ENCODE measurements at regions not wholly inside any gene's neighbourhood (a gene's known extent, or its start where the extent isn't known, plus 50 kb on each side); places are given as distances from the start of the nearest gene placed in this dataset.

DNA sequence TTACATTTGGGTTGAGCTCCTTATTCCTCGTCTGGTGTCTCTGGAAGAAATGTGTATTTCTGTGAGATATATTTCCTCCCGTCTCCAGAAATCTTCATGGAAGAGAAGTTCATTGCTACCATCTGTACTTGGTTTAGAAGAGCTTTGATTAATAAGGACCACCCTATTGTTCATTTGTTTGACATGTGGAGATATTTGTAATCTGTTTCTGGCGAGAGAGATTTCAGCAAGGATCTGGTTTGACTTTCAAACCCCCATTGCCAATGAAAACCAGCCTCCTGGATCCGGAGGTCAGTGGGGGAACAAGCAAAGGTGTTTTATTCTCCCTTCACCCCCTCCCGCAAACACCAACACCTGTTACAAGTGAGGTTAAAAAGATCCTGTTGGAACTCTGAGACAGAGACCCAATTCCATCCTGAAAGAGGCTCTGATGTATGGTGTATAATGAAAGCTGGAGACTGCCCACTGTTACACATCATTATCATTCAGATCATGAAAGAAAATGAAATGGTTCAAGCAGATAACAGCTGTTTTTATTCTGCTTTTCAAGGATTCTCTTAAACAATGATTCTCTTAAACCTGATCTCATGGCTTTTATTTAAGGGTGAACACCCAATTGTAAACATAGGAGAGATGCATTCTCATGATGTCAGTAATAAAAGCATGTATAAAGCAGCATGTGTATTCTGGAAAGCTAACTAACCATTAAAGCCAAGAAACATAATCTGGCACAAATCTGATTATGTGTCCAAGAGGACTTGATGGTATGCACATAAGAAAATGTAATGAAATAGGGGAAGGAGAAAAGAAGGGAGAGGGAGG is 393.5 kb upstream of the ADGRL2 start:
- no peak overlapping the region for H3K9ac ChIP-seq (ENCODE audit: low read length)
- H3K27ac ChIP-seq (ENCODE audit: low read depth, low read length): no peak overlapping the region
- peaks cover 11% of the 10 kb centered on the region for H3K4me1 ChIP-seq (ENCODE audit: insufficient read depth, low read length)
- H3K36me3 ChIP-seq (ENCODE audit: insufficient read depth, low read length): no peaks in the 10 kb centered on the region
- H3K4me3 ChIP-seq (ENCODE audit: low read depth in 1 of 2, low read length in 2 of 2): no peak overlapping the region
- H3K27me3 ChIP-seq (ENCODE audit: control insufficient read depth in 1 of 2, insufficient read depth in 2 of 2, low read length in 2 of 2): no peaks in the 10 kb centered on the region
- no peaks in the 10 kb centered on the region for H3K9me3 ChIP-seq (ENCODE audit: low read length)

DNA sequence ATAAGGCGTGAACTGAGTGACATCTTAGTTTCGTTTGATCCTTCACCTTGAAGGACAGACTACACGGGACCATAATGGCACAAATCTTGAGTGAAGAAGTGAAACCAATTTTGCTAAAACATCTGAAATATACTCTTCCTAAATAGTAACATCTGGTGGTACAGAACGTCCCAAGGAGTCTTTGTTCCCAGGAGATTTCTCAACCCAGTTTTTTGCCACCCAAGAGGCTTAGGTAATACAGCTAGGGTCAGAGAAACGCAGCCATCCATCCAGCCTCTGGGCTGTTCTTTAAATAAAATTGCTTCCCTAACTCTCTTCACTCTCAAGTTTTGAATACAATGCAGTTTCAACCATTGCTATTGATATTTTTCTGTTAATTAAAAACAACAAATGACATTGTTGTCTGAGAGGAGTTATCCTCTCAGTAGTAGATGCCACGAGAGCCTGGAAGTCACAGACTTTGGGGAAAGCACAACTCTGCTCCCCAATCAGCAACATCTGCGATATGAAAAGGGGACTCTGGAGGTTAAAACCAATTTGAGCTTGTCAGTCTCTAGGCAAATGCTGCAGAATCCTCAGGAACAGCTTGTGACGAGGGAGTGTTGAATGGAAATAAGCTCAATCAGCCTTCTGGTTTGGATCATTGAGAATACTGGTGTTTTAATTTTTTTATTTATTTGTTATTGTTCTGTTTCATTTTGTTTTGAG is 394.3 kb upstream of the ADGRL2 start:
- H3K4me1 ChIP-seq (ENCODE audit: insufficient read depth, low read length): peaks cover 11% of the 10 kb centered on the region
- H3K27me3 ChIP-seq (ENCODE audit: control insufficient read depth in 1 of 2, insufficient read depth in 2 of 2, low read length in 2 of 2): no peaks in the 10 kb centered on the region
- no peak overlapping the region for H3K9ac ChIP-seq (ENCODE audit: low read length)
- no peaks in the 10 kb centered on the region for H3K36me3 ChIP-seq (ENCODE audit: insufficient read depth, low read length)
- no peak overlapping the region for H3K4me3 ChIP-seq (ENCODE audit: low read depth in 1 of 2, low read length in 2 of 2)
- H3K27ac ChIP-seq (ENCODE audit: low read depth, low read length): no peak overlapping the region
- no peaks in the 10 kb centered on the region for H3K9me3 ChIP-seq (ENCODE audit: low read length)

DNA sequence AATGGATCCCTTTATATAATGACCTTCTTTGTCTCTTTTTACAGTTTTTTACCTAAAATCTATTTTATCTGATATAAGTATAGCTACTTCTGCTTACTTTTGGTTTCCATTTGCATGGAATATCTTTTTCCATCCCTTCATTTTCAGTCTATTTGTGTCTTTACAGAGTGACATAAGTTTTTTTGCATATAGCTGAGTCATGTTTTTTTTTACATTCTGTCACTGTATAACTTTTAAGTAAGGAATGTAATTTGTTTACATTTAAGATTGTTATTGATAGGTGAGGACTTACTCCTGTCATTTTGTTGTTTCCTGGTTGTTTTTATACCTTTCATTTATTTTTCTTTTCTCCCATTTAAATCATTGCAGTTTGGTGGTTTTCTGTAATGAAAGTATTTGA is 402.7 kb upstream of the ADGRL2 start:
- Histone ChIP-seq H3K4me1 (ENCODE audit: insufficient read depth, low read length) (no peaks in the 10 kb centered on the region), H3K27me3 (ENCODE audit: control insufficient read depth in 1 of 2, insufficient read depth in 2 of 2, low read length in 2 of 2) (no peaks in the 10 kb centered on the region), H3K36me3 (ENCODE audit: insufficient read depth, low read length) (no peaks in the 10 kb centered on the region), H3K9me3 (ENCODE audit: low read length) (no peaks in the 10 kb centered on the region), H3K27ac (ENCODE audit: low read depth, low read length) (no peak overlapping the region), H3K9ac (ENCODE audit: low read length) (no peak overlapping the region), H3K4me3 (ENCODE audit: low read depth in 1 of 2, low read length in 2 of 2) (no peak overlapping the region)

DNA sequence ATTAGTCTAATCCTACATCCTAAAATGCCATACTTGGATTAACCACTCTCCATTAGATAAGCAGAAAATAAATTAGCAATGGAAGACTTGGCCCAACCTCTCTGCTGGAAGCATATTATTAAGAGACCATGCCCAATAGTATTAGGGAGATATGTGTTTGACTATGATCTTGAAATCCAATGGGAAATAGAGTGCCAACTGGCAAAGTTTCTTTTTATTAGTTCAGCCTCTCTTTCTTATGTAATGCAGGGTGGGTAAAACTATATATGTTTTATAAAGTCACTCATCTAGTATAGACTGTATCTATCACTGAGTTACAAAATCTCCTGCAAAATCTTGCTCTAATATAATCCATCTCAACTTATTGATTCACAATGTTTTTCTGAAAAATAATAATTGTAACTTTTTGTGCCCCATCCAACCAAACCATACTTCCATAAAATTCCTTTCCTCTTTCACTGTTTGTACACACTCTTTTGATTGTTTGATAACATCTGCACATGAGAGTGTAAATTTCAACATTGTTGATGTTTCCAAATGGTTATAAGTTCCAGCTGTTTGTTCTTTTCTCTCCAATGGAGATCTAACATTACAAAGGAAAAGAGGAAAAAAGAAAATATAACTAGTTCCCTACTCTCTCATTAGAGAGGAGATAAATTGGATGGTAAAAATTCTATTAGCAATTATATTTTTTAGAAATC is 408.1 kb upstream of the ADGRL2 start:
- Histone ChIP-seq H3K27me3 (ENCODE audit: control insufficient read depth in 1 of 2, insufficient read depth in 2 of 2, low read length in 2 of 2) (no peaks in the 10 kb centered on the region), H3K4me3 (ENCODE audit: low read depth in 1 of 2, low read length in 2 of 2) (no peak overlapping the region), H3K9ac (ENCODE audit: low read length) (no peak overlapping the region), H3K27ac (ENCODE audit: low read depth, low read length) (no peak overlapping the region), H3K36me3 (ENCODE audit: insufficient read depth, low read length) (no peaks in the 10 kb centered on the region), H3K4me1 (ENCODE audit: insufficient read depth, low read length) (peaks cover 7% of the 10 kb centered on the region), H3K9me3 (ENCODE audit: low read length) (no peaks in the 10 kb centered on the region)

DNA sequence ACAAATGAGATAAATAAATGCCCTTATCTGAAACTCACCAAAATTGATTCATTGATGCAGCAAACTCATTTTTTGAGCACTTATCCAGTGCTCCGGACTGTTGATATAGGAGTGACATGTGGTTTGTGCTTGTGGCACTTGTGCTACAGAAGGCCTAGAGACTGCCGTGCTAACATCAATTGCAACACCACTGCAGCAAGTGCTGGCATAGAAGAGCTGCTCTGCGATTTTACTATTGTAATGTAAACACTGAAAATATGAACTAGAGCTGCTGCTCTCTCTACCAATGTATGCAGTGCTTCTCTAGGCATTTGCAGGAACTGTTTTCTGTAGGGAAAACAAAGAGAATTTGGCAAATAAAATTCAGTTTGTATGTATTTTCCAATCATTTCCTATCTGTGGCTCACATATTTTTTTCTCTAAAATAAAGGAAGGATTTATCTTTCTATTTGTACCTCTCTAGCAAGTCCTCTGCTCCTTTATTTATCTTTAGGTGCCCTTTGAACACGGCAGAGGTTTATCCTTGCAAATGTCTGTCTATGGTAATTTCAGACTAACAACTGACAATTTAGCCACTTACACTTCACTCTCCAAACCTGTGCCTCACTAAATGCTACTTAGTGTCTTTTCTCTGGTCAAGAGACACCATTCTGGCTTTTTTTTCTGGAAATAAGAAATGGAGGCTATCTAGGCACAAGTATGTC is 409.5 kb upstream of the ADGRL2 start:
- H3K4me3 ChIP-seq (ENCODE audit: low read depth in 1 of 2, low read length in 2 of 2): no peak overlapping the region
- no peaks in the 10 kb centered on the region for H3K36me3 ChIP-seq (ENCODE audit: insufficient read depth, low read length)
- H3K9ac ChIP-seq (ENCODE audit: low read length): no peak overlapping the region
- H3K27ac ChIP-seq (ENCODE audit: low read depth, low read length): no peak overlapping the region
- no peaks in the 10 kb centered on the region for H3K27me3 ChIP-seq (ENCODE audit: control insufficient read depth in 1 of 2, insufficient read depth in 2 of 2, low read length in 2 of 2)
- H3K4me1 ChIP-seq (ENCODE audit: insufficient read depth, low read length): peaks cover 7% of the 10 kb centered on the region
- H3K9me3 ChIP-seq (ENCODE audit: low read length): no peaks in the 10 kb centered on the region

DNA sequence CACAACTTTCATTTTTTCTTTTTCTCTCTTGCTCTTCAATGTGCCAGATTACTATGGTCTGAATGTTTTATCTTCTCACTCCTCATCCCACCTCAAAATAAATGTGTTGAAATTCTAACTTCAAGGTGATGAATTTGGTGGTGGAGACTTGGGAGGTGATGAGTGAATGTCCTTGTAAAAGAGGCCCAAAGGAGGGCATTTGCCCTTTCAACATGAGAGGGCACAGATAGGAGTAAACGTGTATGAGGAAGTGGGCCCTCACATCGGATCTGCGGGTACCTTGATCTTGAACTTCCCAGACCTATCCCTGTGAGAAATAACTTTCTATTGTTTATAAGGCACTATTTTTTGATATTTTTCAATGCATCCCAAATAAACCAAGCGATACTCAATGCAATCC is 412.3 kb upstream of the ADGRL2 start:
- H3K4me3 ChIP-seq (ENCODE audit: low read depth in 1 of 2, low read length in 2 of 2): no peak overlapping the region
- H3K27me3 ChIP-seq (ENCODE audit: control insufficient read depth in 1 of 2, insufficient read depth in 2 of 2, low read length in 2 of 2): no peaks in the 10 kb centered on the region
- no peaks in the 10 kb centered on the region for H3K36me3 ChIP-seq (ENCODE audit: insufficient read depth, low read length)
- peaks cover 7% of the 10 kb centered on the region for H3K4me1 ChIP-seq (ENCODE audit: insufficient read depth, low read length)
- no peaks in the 10 kb centered on the region for H3K9me3 ChIP-seq (ENCODE audit: low read length)
- H3K9ac ChIP-seq (ENCODE audit: low read length): no peak overlapping the region
- no peak overlapping the region for H3K27ac ChIP-seq (ENCODE audit: low read depth, low read length)

DNA sequence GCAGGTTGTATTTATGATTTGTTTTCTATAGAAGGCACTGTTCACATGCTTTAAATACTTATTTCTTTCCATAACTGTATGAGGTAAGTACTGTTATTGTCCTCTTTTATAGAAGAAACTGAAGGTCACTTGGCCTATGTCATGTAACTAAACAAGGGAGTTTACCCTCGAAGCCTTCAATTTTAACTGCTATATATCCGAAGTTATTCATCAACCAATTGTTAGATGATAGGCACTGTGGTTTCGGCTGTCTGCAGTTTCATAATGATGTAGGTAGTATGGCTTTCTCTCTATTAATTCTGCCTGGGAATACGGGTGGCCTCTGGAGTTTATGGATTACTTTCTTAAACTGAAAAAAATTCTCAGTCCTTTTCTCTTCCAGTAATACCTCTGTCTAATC is 413.3 kb upstream of the ADGRL2 start:
- Histone ChIP-seq H3K36me3 (ENCODE audit: insufficient read depth, low read length) (no peaks in the 10 kb centered on the region), H3K4me1 (ENCODE audit: insufficient read depth, low read length) (peaks cover 7% of the 10 kb centered on the region), H3K27ac (ENCODE audit: low read depth, low read length) (no peak overlapping the region), H3K9ac (ENCODE audit: low read length) (no peak overlapping the region), H3K4me3 (ENCODE audit: low read depth in 1 of 2, low read length in 2 of 2) (no peak overlapping the region), H3K9me3 (ENCODE audit: low read length) (no peaks in the 10 kb centered on the region), H3K27me3 (ENCODE audit: control insufficient read depth in 1 of 2, insufficient read depth in 2 of 2, low read length in 2 of 2) (no peaks in the 10 kb centered on the region)

DNA sequence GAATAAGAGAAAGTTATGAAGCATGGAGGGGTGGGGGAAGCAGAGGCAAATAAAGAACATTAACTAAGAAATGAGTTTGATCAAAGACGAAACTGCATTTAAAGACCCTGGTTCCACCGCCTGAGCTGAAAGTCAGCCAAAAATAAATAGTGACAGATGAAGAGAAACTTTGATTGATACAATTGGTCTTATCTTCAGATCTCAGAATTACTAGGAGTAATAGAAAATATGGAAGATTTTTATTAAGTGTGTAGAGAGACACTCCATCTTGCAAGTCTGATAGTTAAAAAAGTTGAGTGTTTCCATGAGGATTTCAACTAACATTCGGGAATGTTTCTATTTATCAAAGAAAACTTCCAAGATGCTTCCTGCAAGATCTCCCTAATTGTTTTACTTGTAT is 418.2 kb upstream of the ADGRL2 start:
- Histone ChIP-seq H3K36me3 (ENCODE audit: insufficient read depth, low read length) (no peaks in the 10 kb centered on the region), H3K9me3 (ENCODE audit: low read length) (no peaks in the 10 kb centered on the region), H3K4me1 (ENCODE audit: insufficient read depth, low read length) (no peaks in the 10 kb centered on the region), H3K27ac (ENCODE audit: low read depth, low read length) (no peak overlapping the region), H3K4me3 (ENCODE audit: low read depth in 1 of 2, low read length in 2 of 2) (no peak overlapping the region), H3K9ac (ENCODE audit: low read length) (no peak overlapping the region), H3K27me3 (ENCODE audit: control insufficient read depth in 1 of 2, insufficient read depth in 2 of 2, low read length in 2 of 2) (no peaks in the 10 kb centered on the region)

DNA sequence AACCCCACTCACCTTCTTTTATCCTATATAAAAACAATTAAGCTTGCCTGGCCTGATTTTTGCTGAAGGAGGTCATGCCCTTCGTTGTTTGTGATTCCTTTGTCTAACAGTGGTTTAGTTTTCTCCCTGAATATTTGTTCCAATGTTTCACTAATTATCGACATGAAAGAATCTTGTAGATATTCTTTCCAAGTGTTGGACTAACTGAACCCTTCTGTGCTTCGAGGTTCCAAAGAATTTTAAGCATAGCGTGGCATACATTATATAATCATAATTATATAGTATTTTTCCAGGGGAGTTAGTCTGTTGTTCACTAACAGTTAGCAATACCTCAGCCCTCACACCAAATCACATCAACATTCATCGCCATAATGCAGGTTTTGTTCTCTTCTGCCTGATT is 418.9 kb upstream of the ADGRL2 start:
- H3K9me3 ChIP-seq (ENCODE audit: low read length): no peaks in the 10 kb centered on the region
- no peaks in the 10 kb centered on the region for H3K36me3 ChIP-seq (ENCODE audit: insufficient read depth, low read length)
- no peaks in the 10 kb centered on the region for H3K4me1 ChIP-seq (ENCODE audit: insufficient read depth, low read length)
- no peaks in the 10 kb centered on the region for H3K27me3 ChIP-seq (ENCODE audit: control insufficient read depth in 1 of 2, insufficient read depth in 2 of 2, low read length in 2 of 2)
- H3K4me3 ChIP-seq (ENCODE audit: low read depth in 1 of 2, low read length in 2 of 2): no peak overlapping the region
- no peak overlapping the region for H3K9ac ChIP-seq (ENCODE audit: low read length)
- no peak overlapping the region for H3K27ac ChIP-seq (ENCODE audit: low read depth, low read length)

DNA sequence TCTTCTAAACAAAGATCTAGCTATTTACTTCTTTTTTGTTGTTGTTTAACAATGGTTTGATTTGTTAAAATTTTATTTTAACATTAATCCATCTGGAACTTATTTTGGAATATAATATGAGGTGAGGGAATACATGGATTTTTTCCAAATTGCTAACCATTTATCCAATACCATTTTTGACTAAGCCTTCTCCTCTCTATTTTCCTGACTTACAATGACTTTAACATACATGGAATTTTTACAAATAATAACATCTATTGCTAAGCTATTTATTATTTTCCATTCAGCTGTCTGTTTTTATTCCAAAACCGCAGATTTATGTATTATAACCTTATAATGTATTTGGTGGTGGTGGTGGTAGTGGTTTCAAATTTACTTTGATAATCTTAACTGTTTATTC is 420.3 kb upstream of the ADGRL2 start:
- H3K27me3 ChIP-seq (ENCODE audit: control insufficient read depth in 1 of 2, insufficient read depth in 2 of 2, low read length in 2 of 2): no peaks in the 10 kb centered on the region
- no peaks in the 10 kb centered on the region for H3K9me3 ChIP-seq (ENCODE audit: low read length)
- H3K4me1 ChIP-seq (ENCODE audit: insufficient read depth, low read length): no peaks in the 10 kb centered on the region
- no peak overlapping the region for H3K27ac ChIP-seq (ENCODE audit: low read depth, low read length)
- H3K9ac ChIP-seq (ENCODE audit: low read length): no peak overlapping the region
- no peak overlapping the region for H3K4me3 ChIP-seq (ENCODE audit: low read depth in 1 of 2, low read length in 2 of 2)
- H3K36me3 ChIP-seq (ENCODE audit: insufficient read depth, low read length): no peaks in the 10 kb centered on the region

DNA sequence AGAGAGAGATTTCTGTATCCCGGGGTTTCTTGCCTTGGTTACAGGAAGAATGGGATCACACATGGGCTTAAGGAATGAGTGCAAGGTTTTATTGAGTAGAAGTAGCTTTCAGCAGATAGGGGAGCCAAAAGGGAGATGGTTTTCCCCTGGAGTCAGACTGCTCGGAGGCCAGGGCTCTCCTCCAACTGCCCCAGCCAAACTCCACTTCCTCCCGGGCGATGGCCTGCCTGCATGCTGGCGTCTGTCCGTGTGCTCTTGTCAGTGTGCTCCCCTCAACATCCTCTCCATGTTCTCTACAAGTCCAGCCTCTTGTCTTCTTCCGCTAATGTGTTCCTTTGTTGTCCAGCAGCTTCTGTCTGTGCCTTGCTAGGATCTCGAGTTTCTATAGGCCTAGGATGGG is 421.3 kb upstream of the ADGRL2 start:
- Histone ChIP-seq H3K9ac (ENCODE audit: low read length) (no peak overlapping the region), H3K9me3 (ENCODE audit: low read length) (no peaks in the 10 kb centered on the region), H3K27me3 (ENCODE audit: control insufficient read depth in 1 of 2, insufficient read depth in 2 of 2, low read length in 2 of 2) (no peaks in the 10 kb centered on the region), H3K27ac (ENCODE audit: low read depth, low read length) (no peak overlapping the region), H3K4me3 (ENCODE audit: low read depth in 1 of 2, low read length in 2 of 2) (no peak overlapping the region), H3K36me3 (ENCODE audit: insufficient read depth, low read length) (no peaks in the 10 kb centered on the region), H3K4me1 (ENCODE audit: insufficient read depth, low read length) (no peaks in the 10 kb centered on the region)
